Colonic mucosa (tissue), 4 donors: ENCODE measurements at regions not wholly inside any gene's neighbourhood (a gene's known extent, or its start where the extent isn't known, plus 50 kb on each side); places are given as distances from the start of the nearest gene placed in this dataset.

Source experiments
- DNase-seq: peaks from one replicate; pipeline ENCODE4 v3.0.0-alpha.2; 2020
- H3K27ac ChIP-seq: fragments of 200-600 bp; one replicate; pipeline ENCODE4 v1.8.0; 2021
- H3K27me3 ChIP-seq: fragments of 200-600 bp; one replicate; pipeline ENCODE4 v1.8.0; 2021
- H3K36me3 ChIP-seq: fragments of 200-600 bp; one replicate; pipeline ENCODE4 v1.8.0; 2021
- H3K4me1 ChIP-seq: fragments of 200-600 bp; one replicate; pipeline ENCODE4 v1.8.0; 2021; ENCODE audit warnings: mild to moderate bottlenecking
- H3K4me3 ChIP-seq: fragments of 200-600 bp; one replicate; pipeline ENCODE4 v1.8.0; 2021
- H3K9ac ChIP-seq, 2 donors: one replicate each; pipeline ENCODE4 v1.7.0; 2013; ENCODE audit warnings: control low read depth in 2 of 2, low read depth in 2 of 2, low read length in 2 of 2
- H3K9me3 ChIP-seq: fragments of 200-600 bp; one replicate; pipeline ENCODE4 v1.8.0; 2021
- CTCF ChIP-seq: fragments of 200-600 bp; IDR thresholded peaks from one replicate; pipeline ENCODE4 v1.8.0; 2022; ENCODE audit warnings: antibody characterized with exemption, mild to moderate bottlenecking
- intact Hi-C: fragments of 100-400 bp; cut with DNase I; formaldehyde crosslinking; loops from one replicate; pipeline ENCODE4 v1.14.1; 2022
- donor health status: healthy.
- donor health status: DM: no; HTN: no; CAD: no.
- donor health status: DM: no; HTN: no; CAD: no.

DNA sequence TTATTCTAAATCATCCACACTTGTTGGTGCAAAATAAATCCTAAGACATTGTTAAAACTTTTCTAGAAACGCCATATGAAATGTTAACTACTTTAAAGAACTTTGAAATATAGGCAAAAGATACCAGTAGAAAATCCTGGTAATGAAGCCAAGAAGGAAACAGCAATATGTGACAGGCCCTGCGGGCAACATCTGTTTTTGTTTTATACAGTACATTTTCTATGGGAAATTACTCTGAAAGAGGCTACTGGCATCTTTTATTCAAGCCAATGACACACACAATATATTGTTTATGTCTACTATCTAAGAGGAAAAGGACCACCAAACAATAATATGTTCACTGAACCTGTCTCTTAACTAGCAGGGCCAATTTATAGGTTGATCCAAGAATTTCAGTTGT, 829.7 kb downstream of the PCDH17 start:
- Histone ChIP-seq H3K36me3 (no peaks in the 10 kb centered on the region), H3K4me3 (no peak overlapping the region), H3K27ac (no peak overlapping the region), H3K4me1 (no peaks in the 10 kb centered on the region), H3K9ac (no peak overlapping the region), H3K9me3 (no peaks in the 10 kb centered on the region), H3K27me3 (no peaks in the 10 kb centered on the region)
- no peak for TF ChIP-seq CTCF
- no peak for DNase-seq
- intact Hi-C loops = no loop called here

DNA sequence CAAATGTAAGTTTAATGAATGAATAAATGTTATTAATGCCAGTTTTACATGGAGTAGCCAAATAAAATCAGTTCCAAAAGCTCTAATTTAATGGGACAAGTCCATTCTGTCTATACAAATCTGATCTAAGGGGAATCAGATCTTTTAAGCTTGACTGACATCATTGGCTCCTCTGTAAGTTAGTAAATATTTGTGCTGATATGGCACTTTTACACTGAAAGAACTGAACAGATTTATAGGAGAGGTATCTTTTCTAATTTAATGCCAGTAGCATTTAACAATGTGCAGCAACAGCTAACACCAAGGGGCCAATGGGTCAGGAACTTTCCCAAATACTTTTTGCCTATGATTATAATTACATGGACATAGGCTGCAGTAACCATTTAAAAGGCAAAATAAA, 832.3 kb downstream of the PCDH17 start:
- no peak for DNase-seq
- Histone ChIP-seq H3K4me3 (no peak overlapping the region), H3K9ac (no peak overlapping the region), H3K4me1 (no peaks in the 10 kb centered on the region), H3K27ac (no peak overlapping the region), H3K9me3 (no peaks in the 10 kb centered on the region), H3K36me3 (no peaks in the 10 kb centered on the region), H3K27me3 (no peaks in the 10 kb centered on the region)
- intact Hi-C loops = no loop called here
- TF ChIP-seq CTCF = no peak

GRCh38 chr13:58467176-58467575, 835.6 kb downstream of the PCDH17 start:
- no peak overlapping the region for H3K27ac ChIP-seq
- no peaks in the 10 kb centered on the region for H3K9me3 ChIP-seq
- H3K9ac ChIP-seq = no peak overlapping the region
- no peak for DNase-seq
- H3K27me3 ChIP-seq = no peaks in the 10 kb centered on the region
- TF ChIP-seq CTCF = no peak
- no peaks in the 10 kb centered on the region for H3K36me3 ChIP-seq
- no peaks in the 10 kb centered on the region for H3K4me1 ChIP-seq
- intact Hi-C loops = no loop called here
- no peak overlapping the region for H3K4me3 ChIP-seq

DNA sequence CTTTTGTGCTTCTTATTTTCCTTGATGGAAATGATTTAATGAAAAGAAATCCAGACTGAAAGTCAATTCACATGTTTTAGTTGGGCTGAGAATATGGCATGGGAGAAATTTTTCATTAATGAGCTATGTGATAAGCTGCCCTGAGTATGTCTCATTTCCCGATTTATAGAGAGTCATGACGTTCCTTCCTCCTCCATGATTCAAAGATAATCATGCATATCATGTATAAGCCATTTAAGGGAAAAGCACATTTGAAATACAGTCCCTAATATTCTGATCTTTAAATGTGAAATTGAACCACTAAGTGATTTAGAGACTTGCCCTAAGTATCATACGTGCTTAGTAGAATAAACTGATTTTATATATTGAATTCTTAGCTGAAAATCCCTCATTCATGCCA, 840.9 kb downstream of the PCDH17 start:
- H3K27me3 ChIP-seq = no peaks in the 10 kb centered on the region
- intact Hi-C loops = no loop called here
- H3K36me3 ChIP-seq = no peaks in the 10 kb centered on the region
- no peak for DNase-seq
- H3K9me3 ChIP-seq = no peaks in the 10 kb centered on the region
- H3K4me1 ChIP-seq = no peaks in the 10 kb centered on the region
- no peak overlapping the region for H3K27ac ChIP-seq
- no peak overlapping the region for H3K9ac ChIP-seq
- TF ChIP-seq CTCF = no peak
- no peak overlapping the region for H3K4me3 ChIP-seq

DNA sequence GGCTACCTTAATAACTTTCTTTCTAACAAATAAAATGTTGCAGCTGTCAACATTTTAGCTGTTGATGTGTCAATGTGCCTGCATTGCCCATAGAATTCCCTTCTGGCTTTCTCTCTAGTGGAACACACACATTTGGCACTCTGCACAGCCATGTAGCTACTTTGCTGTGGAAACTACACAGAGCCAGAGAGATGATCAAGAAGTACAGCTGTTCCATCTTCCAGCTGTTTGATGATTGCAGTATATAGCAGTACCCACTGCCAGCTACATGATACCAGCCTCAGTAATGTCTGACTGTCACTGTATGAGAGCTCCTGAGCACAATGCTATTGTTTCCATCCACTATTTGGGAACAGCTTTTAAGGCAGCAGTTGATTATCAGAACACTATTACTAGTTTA, 843.0 kb downstream of the PCDH17 start:
- TF ChIP-seq CTCF = no peak
- no peaks in the 10 kb centered on the region for H3K4me1 ChIP-seq

More for the DNA sequence above, 843.0 kb downstream of the PCDH17 start:
- Histone ChIP-seq H3K4me3 (no peak overlapping the region), H3K9ac (no peak overlapping the region), H3K27me3 (no peaks in the 10 kb centered on the region), H3K9me3 (no peaks in the 10 kb centered on the region), H3K27ac (no peak overlapping the region), H3K36me3 (no peaks in the 10 kb centered on the region)
- no peak for DNase-seq
- intact Hi-C loops = no loop called here
